GM23338 (cell line): ENCODE measurements at regions not wholly inside any gene's neighbourhood (a gene's known extent, or its start where the extent isn't known, plus 50 kb on each side); places are given as distances from the start of the nearest gene placed in this dataset.
"Not testable (repeated sequence)": the region's sequence is repeated elsewhere in the genome, so short reads cannot be mapped to it uniquely, and the experiment has no call there.

Experiments used
- ATAC-seq: fragments of 200-7000 bp; cut with Tn5 transposase; 3 replicates; pipeline ENCODE4 v1.9.1; 2020
- DNase-seq: peaks from one replicate; pipeline ENCODE4 v3.0.0-alpha.2; 2015; ENCODE audit warnings: low spot score
- H2AFZ ChIP-seq: fragments of 200-600 bp; sonication (generic); 2 replicates; pipeline ENCODE4 v1.8.0; 2016; ENCODE audit warnings: antibody characterized with exemption, mild to moderate bottlenecking, moderate library complexity
- H3F3A ChIP-seq: fragments of 200-600 bp; sonication (generic); replicated peaks from 2 replicates; pipeline ENCODE4 v1.8.0; 2017; ENCODE audit warnings: antibody characterized with exemption, mixed run types, low read depth
- H3K27ac ChIP-seq: fragments of 200-600 bp; sonication (generic); 2 replicates; pipeline ENCODE4 v1.6.1; 2016; ENCODE audit warnings: low read depth
- H3K27me3 ChIP-seq: fragments of 200-600 bp; sonication (generic); 2 replicates; pipeline ENCODE4 v1.8.0; 2016; ENCODE audit warnings: mild to moderate bottlenecking, mixed run types, moderate library complexity; ENCODE audit not compliant: insufficient read depth
- H3K36me3 ChIP-seq: fragments of 200-600 bp; sonication (generic); 2 replicates; pipeline ENCODE4 v1.8.0; 2016; ENCODE audit warnings: mild to moderate bottlenecking; ENCODE audit not compliant: insufficient read depth
- H3K4me1 ChIP-seq: fragments of 200-600 bp; sonication (generic); 2 replicates; pipeline ENCODE4 v1.8.0; 2016; ENCODE audit warnings: mild to moderate bottlenecking, moderate library complexity; ENCODE audit not compliant: insufficient read depth
- H3K4me2 ChIP-seq: fragments of 200-600 bp; sonication (generic); 2 replicates; pipeline ENCODE4 v1.7.1; 2017; ENCODE audit warnings: mixed run types
- H3K4me3 ChIP-seq: fragments of 200-600 bp; sonication (generic); 2 replicates; pipeline ENCODE4 v1.6.1; 2016; ENCODE audit warnings: mixed run types
- H3K79me2 ChIP-seq: fragments of 200-600 bp; sonication (generic); replicated peaks from 2 replicates; pipeline ENCODE4 v1.8.0; 2017; ENCODE audit warnings: mild to moderate bottlenecking; ENCODE audit not compliant: insufficient read depth
- H3K9me2 ChIP-seq: fragments of 200-600 bp; sonication (generic); 2 replicates; pipeline ENCODE4 v1.8.0; 2017; ENCODE audit not compliant: insufficient read depth
- H4K20me1 ChIP-seq: fragments of 200-600 bp; sonication (generic); replicated peaks from 2 replicates; pipeline ENCODE4 v1.8.0; 2017; ENCODE audit warnings: mild to moderate bottlenecking; ENCODE audit not compliant: insufficient read depth
- H3K27ac Mint-ChIP-seq: 2 replicates; pipeline ENCODE4 v1.8.0; 2020; ENCODE audit warnings: inconsistent platforms, mild to moderate bottlenecking, moderate library complexity, mixed read lengths
- H3K27me3 Mint-ChIP-seq: 3 replicates; pipeline ENCODE4 v1.8.0; 2022; ENCODE audit warnings: low read depth, mild to moderate bottlenecking, moderate library complexity, mixed read lengths, inconsistent platforms; ENCODE audit not compliant: insufficient read depth, poor library complexity
- H3K36me3 Mint-ChIP-seq: 3 replicates; pipeline ENCODE4 v1.8.0; 2021; ENCODE audit warnings: low read depth, mild to moderate bottlenecking, inconsistent platforms, moderate library complexity, mixed read lengths
- H3K4me1 Mint-ChIP-seq: 3 replicates; pipeline ENCODE4 v1.8.0; 2020; ENCODE audit warnings: mild to moderate bottlenecking, inconsistent platforms, mixed read lengths
- H3K4me3 Mint-ChIP-seq: 3 replicates; pipeline ENCODE4 v1.8.0; 2021; ENCODE audit warnings: moderate library complexity, mild to moderate bottlenecking, inconsistent platforms, mixed read lengths
- H3K9me3 Mint-ChIP-seq: 3 replicates; pipeline ENCODE4 v1.8.0; 2020; ENCODE audit warnings: moderate library complexity, mild to moderate bottlenecking, inconsistent platforms, mixed read lengths
- POLR2AphosphoS5 ChIP-seq: IDR thresholded peaks from 2 replicates; pipeline ENCODE4 v1.6.1; 2016; ENCODE audit warnings: antibody characterized with exemption, low read depth
- ZNF114 ChIP-seq: fragments of 250-450 bp; sonication (Bioruptor Pico); IDR thresholded peaks from 2 replicates; pipeline ENCODE4 v1.5.0; 2020; ENCODE audit warnings: mild to moderate bottlenecking, moderate library complexity
- TF ChIP-seq, protein P1 (sequence below): fragments of 250-450 bp; sonication (Bioruptor Pico); IDR thresholded peaks from 2 replicates; pipeline ENCODE4 v1.5.0; 2020; ENCODE audit warnings: mild to moderate bottlenecking, moderate library complexity
- TF ChIP-seq, protein P2 (sequence below), 2 experiments: fragments of 200-600 bp in 1 of 2; sonication (generic) in 1 of 2; conservative IDR thresholded peaks; 2 replicates each; pipeline versions ENCODE4 v1.5.1 to v1.6.1; 2016 to 2017; ENCODE audit warnings: antibody characterized with exemption in 2 of 2, low read depth in 2 of 2, mild to moderate bottlenecking in 2 of 2, moderate library complexity in 1 of 2

DNA sequence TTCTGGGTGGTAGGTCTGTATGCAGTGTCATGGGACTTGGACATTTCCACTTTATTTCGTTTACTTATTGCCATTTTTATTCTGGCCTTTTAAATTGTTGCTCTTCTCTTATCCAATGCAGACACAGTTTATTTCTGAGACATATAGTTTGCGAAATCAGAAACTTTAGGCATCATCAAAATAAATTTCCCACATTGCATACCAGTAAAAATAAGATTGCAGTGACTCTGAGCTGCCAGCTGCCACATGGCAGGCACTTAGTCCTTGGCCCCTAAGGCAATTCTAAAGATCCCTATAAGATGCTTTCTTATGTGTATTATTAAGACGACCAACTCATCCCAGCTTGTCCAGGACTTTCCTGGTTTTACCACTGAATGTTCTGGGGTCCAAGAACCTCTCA is 81.8 kb upstream of the ANKRD1 start (continued):
- TF ChIP-seq, protein P1, sequence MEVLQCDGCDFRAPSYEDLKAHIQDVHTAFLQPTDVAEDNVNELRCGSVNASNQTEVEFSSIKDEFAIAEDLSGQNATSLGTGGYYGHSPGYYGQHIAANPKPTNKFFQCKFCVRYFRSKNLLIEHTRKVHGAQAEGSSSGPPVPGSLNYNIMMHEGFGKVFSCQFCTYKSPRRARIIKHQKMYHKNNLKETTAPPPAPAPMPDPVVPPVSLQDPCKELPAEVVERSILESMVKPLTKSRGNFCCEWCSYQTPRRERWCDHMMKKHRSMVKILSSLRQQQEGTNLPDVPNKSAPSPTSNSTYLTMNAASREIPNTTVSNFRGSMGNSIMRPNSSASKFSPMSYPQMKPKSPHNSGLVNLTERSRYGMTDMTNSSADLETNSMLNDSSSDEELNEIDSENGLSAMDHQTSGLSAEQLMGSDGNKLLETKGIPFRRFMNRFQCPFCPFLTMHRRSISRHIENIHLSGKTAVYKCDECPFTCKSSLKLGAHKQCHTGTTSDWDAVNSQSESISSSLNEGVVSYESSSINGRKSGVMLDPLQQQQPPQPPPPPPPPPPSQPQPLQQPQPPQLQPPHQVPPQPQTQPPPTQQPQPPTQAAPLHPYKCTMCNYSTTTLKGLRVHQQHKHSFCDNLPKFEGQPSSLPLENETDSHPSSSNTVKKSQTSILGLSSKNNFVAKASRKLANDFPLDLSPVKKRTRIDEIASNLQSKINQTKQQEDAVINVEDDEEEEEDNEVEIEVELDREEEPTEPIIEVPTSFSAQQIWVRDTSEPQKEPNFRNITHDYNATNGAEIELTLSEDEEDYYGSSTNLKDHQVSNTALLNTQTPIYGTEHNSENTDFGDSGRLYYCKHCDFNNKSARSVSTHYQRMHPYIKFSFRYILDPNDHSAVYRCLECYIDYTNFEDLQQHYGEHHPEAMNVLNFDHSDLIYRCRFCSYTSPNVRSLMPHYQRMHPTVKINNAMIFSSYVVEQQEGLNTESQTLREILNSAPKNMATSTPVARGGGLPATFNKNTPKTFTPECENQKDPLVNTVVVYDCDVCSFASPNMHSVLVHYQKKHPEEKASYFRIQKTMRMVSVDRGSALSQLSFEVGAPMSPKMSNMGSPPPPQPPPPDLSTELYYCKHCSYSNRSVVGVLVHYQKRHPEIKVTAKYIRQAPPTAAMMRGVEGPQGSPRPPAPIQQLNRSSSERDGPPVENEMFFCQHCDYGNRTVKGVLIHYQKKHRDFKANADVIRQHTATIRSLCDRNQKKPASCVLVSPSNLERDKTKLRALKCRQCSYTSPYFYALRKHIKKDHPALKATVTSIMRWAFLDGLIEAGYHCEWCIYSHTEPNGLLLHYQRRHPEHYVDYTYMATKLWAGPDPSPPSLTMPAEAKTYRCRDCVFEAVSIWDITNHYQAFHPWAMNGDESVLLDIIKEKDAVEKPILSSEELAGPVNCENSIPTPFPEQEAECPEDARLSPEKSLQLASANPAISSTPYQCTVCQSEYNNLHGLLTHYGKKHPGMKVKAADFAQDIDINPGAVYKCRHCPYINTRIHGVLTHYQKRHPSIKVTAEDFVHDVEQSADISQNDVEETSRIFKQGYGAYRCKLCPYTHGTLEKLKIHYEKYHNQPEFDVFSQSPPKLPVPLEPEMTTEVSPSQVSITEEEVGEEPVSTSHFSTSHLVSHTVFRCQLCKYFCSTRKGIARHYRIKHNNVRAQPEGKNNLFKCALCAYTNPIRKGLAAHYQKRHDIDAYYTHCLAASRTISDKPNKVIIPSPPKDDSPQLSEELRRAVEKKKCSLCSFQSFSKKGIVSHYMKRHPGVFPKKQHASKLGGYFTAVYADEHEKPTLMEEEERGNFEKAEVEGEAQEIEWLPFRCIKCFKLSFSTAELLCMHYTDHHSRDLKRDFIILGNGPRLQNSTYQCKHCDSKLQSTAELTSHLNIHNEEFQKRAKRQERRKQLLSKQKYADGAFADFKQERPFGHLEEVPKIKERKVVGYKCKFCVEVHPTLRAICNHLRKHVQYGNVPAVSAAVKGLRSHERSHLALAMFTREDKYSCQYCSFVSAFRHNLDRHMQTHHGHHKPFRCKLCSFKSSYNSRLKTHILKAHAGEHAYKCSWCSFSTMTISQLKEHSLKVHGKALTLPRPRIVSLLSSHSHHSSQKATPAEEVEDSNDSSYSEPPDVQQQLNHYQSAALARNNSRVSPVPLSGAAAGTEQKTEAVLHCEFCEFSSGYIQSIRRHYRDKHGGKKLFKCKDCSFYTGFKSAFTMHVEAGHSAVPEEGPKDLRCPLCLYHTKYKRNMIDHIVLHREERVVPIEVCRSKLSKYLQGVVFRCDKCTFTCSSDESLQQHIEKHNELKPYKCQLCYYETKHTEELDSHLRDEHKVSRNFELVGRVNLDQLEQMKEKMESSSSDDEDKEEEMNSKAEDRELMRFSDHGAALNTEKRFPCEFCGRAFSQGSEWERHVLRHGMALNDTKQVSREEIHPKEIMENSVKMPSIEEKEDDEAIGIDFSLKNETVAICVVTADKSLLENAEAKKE (CRISPR knock-in tag), result no peak
- TF ChIP-seq POLR2AphosphoS5, result no peak
- TF ChIP-seq, protein P2, sequence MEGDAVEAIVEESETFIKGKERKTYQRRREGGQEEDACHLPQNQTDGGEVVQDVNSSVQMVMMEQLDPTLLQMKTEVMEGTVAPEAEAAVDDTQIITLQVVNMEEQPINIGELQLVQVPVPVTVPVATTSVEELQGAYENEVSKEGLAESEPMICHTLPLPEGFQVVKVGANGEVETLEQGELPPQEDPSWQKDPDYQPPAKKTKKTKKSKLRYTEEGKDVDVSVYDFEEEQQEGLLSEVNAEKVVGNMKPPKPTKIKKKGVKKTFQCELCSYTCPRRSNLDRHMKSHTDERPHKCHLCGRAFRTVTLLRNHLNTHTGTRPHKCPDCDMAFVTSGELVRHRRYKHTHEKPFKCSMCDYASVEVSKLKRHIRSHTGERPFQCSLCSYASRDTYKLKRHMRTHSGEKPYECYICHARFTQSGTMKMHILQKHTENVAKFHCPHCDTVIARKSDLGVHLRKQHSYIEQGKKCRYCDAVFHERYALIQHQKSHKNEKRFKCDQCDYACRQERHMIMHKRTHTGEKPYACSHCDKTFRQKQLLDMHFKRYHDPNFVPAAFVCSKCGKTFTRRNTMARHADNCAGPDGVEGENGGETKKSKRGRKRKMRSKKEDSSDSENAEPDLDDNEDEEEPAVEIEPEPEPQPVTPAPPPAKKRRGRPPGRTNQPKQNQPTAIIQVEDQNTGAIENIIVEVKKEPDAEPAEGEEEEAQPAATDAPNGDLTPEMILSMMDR (conservative IDR thresholded peaks at IDR 0.05; ENCODE audit: low read depth in 2 of 2), result no peak
- no peak for TF ChIP-seq ZNF114 (CRISPR knock-in tag)

DNA sequence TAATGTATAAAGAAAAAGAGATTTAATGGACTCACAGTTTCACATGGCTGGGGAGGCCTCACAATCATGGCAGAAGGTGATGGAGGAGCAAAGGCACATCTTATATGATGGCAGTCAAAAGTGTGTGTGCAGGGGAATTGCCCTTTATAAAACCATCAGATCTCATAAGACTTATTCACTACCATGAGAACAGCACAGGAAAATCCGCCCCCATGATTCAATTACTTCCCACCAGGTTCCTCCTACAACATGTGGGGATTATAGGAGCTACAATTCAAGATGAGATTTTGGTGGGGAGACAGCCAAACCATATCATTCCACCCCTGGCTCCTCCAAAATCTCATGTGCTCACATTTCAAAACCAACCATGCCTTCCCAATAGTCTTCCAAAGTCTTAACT is 82.5 kb upstream of the ANKRD1 start:
- not testable (repeated sequence) for H2AFZ ChIP-seq, H3K27ac Mint-ChIP-seq, H3K79me2 ChIP-seq, H3K27me3 ChIP-seq, H3K36me3 ChIP-seq, H3K4me3 ChIP-seq, H3K4me1 Mint-ChIP-seq, H3K4me2 ChIP-seq, H3F3A ChIP-seq, H3K27ac ChIP-seq, H3K36me3 Mint-ChIP-seq, H3K9me3 Mint-ChIP-seq, ATAC-seq, H3K27me3 Mint-ChIP-seq, DNase-seq, H3K9me2 ChIP-seq, H4K20me1 ChIP-seq, H3K4me1 ChIP-seq, H3K4me3 Mint-ChIP-seq

DNA sequence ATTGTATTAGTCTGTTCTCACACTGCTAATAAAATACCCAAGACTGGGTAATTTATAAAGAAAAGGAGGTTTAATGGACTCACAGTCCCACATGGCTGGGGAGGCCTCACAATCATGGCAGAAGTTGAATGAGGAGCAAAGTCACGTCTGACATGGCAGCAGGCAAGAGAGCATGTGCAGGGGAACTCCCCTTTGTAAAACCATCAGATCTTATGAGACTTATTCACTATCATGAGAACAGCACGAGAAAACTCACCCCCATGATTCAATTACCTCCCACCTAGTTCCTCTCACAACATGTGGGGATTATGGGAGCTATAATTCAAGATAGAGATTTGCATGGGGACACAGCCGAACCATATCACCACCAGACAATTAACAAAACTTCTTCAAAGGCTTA is 84.4 kb upstream of the ANKRD1 start:
- H3K27me3 ChIP-seq, H3K9me2 ChIP-seq, H3K4me3 ChIP-seq, H3K4me1 ChIP-seq, H3K79me2 ChIP-seq, H3F3A ChIP-seq, H3K27me3 Mint-ChIP-seq, DNase-seq, H3K4me1 Mint-ChIP-seq, H4K20me1 ChIP-seq, H2AFZ ChIP-seq, H3K9me3 Mint-ChIP-seq, H3K4me2 ChIP-seq, H3K36me3 ChIP-seq, H3K27ac ChIP-seq, H3K36me3 Mint-ChIP-seq, ATAC-seq, H3K4me3 Mint-ChIP-seq, H3K27ac Mint-ChIP-seq: not testable (repeated sequence)
